Tibial nerve (tissue), 4 donors: ENCODE measurements at regions not wholly inside any gene's neighbourhood (a gene's known extent, or its start where the extent isn't known, plus 50 kb on each side); places are given as distances from the start of the nearest gene placed in this dataset.

Source experiments
- DNase-seq, 2 donors: peaks; one replicate each; pipeline ENCODE4 v3.0.0-alpha.2; 2019; ENCODE audit warnings: low spot score in 2 of 2
- H3K27ac ChIP-seq, 4 donors: fragments of 200-600 bp; sonication (generic) in 3 of 4; one replicate each; pipeline ENCODE4 v1.5.1; 2017 to 2019; ENCODE audit warnings: mild to moderate bottlenecking in 1 of 4
- H3K27me3 ChIP-seq, 2 donors: fragments of 200-600 bp; sonication (generic) in 1 of 2; one replicate each; pipeline versions ENCODE4 v1.5.1 to v1.6.0; 2017 to 2019
- H3K36me3 ChIP-seq, 3 donors: fragments of 200-600 bp; sonication (generic); one replicate each; pipeline ENCODE4 v1.5.1; 2018 to 2019
- H3K4me1 ChIP-seq, 4 donors: fragments of 200-600 bp; sonication (generic) in 3 of 4; one replicate each; pipeline ENCODE4 v1.5.1; 2017 to 2019
- H3K4me3 ChIP-seq, 4 donors: fragments of 200-600 bp; sonication (generic) in 3 of 4; one replicate each; pipeline ENCODE4 v1.5.1; 2017 to 2019; ENCODE audit warnings: mild to moderate bottlenecking in 1 of 4, moderate library complexity in 1 of 4
- H3K9me3 ChIP-seq, 4 donors: fragments of 200-600 bp; sonication (generic) in 3 of 4; one replicate each; pipeline ENCODE4 v1.5.1; 2017 to 2019
- EP300 ChIP-seq, 2 donors: sonication (generic); formaldehyde crosslinking; IDR thresholded peaks; one replicate each; pipeline ENCODE4 v1.6.1; 2017; ENCODE audit warnings: antibody characterized with exemption in 2 of 2, mild to moderate bottlenecking in 1 of 2
- POLR2A ChIP-seq, 2 donors: fragments of 450-650 bp; IDR thresholded peaks; one replicate each; pipeline ENCODE4 v1.6.1; 2017; ENCODE audit warnings: antibody characterized with exemption in 2 of 2, mild to moderate bottlenecking in 2 of 2, moderate library complexity in 2 of 2
- WGBS, 2 donors: methylation state at CpG; one replicate each; pipeline ENCODE4 v1.1.5; 2018; 5-methylcytosine and 5-hydroxymethylcytosine counted together
- TF ChIP-seq, protein P1 (sequence below), 5 experiments: fragments of 200-600 bp in 3 of 5; fragments of 450-650 bp in 2 of 5; sonication (generic) in 3 of 5; IDR thresholded peaks; one replicate each; pipeline ENCODE4 v1.5.1; 2016 to 2019; ENCODE audit warnings: antibody characterized with exemption in 5 of 5, mild to moderate bottlenecking in 3 of 5, moderate library complexity in 2 of 5

DNA sequence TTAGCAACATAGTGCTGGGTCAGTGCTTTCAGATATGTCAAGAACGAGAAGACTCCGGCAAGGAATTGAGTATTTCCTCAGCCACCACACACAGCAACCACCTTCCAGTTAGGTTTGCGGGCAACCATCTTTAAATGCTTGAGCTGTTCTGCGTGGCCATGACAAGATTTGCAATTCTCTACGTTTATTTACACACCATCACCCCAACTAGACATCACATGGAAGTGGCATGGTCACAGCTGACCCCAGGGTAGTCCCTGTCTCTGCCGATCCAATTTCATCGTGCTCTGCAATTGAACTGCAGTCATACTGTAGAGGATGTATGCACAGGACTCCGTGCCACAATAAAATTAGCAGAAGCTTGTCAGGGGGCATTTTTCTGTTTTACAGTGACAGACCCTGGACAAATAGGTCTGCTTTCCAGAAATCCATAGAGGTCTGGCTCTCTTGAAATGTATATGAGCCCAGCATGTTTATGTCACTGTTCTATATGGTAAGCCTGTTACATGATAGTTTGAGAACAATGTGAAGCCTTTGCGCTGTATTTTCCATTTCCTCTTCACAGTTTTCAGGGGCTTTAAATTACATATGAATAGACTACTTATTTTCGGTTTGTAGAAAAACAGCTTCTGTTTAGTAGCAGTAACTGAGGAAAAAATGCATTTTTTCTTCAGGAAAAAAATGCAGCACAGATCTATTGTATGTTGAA is 605.2 kb downstream of the NR4A2 start:
- Histone ChIP-seq H3K27ac (peak overlapping the region in 1 of 4 donors; percentile 23), H3K4me1 (peaks cover 0 to 11% (median 0%) of the 10 kb centered on the region in 4 donors), H3K36me3 (no peaks in the 10 kb centered on the region), H3K9me3 (no peaks in the 10 kb centered on the region), H3K4me3 (peak overlapping the region in 3 of 4 donors; percentile 1 to 25 (median 10)), H3K27me3 (no peaks in the 10 kb centered on the region)
- TF ChIP-seq POLR2A (IDR thresholded peaks at IDR 0.05) = no peak
- TF ChIP-seq, protein P1, sequence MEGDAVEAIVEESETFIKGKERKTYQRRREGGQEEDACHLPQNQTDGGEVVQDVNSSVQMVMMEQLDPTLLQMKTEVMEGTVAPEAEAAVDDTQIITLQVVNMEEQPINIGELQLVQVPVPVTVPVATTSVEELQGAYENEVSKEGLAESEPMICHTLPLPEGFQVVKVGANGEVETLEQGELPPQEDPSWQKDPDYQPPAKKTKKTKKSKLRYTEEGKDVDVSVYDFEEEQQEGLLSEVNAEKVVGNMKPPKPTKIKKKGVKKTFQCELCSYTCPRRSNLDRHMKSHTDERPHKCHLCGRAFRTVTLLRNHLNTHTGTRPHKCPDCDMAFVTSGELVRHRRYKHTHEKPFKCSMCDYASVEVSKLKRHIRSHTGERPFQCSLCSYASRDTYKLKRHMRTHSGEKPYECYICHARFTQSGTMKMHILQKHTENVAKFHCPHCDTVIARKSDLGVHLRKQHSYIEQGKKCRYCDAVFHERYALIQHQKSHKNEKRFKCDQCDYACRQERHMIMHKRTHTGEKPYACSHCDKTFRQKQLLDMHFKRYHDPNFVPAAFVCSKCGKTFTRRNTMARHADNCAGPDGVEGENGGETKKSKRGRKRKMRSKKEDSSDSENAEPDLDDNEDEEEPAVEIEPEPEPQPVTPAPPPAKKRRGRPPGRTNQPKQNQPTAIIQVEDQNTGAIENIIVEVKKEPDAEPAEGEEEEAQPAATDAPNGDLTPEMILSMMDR (IDR thresholded peaks at IDR 0.05) = no peak
- no peak for TF ChIP-seq EP300 (IDR thresholded peaks at IDR 0.05)
- WGBS, 2 donors = 23% methylated on average over 10 of the region's 10 CpGs
- no peak for DNase-seq

DNA sequence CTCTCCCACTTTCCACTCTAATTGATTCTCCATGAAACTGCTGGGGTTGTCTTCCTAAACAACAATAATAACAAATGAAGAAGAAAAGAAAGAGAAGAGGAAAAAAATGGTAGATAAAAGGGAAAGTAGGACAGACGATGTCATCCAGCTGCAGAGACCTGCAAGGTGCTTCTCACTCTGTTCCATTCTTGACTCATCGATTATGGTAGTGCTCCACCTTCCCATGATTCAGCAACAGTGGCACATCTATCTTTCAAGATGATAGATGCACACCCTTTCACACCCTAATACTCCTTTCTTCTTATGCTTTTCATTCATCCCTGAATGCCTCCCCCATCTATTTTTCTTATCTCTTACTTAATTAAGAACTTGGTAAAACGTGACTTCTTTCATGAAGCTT is 610.2 kb downstream of the NR4A2 start:
- Histone ChIP-seq H3K4me1 (no peaks in the 10 kb centered on the region), H3K36me3 (no peaks in the 10 kb centered on the region), H3K27ac (no peak overlapping the region), H3K4me3 (no peak overlapping the region), H3K9me3 (no peaks in the 10 kb centered on the region), H3K27me3 (no peaks in the 10 kb centered on the region)
- TF ChIP-seq POLR2A (IDR thresholded peaks at IDR 0.05) (no peak), EP300 (IDR thresholded peaks at IDR 0.05) (no peak)
- TF ChIP-seq, protein P1 (IDR thresholded peaks at IDR 0.05) = no peak
- WGBS, 2 donors = 88 to 89% methylated on average over 3 of the region's 3 CpGs
- DNase-seq = no peak

DNA sequence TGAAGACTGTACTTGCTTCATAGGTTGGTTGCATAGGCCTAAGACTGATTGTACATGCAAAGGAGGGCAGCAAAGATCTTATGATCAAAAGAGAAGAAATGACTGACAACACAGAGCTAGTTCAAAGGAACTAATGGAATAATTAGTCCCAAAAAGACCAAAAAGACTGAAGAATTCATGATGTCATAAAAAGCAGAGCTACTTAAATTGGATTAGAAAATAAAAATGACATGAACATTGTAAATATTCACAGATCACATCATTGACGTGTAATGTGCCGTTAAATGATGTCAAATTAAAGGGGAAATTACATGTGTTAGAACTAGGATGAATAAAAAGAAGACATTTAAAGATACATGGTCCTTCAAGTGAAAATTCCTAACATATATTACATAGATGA is 616.8 kb downstream of the NR4A2 start:
- H3K4me1 ChIP-seq = peaks cover 0 to 7% (median 0%) of the 10 kb centered on the region in 4 donors
- no peaks in the 10 kb centered on the region for H3K27me3 ChIP-seq
- H3K4me3 ChIP-seq = no peak overlapping the region
- DNase-seq = no peak
- H3K27ac ChIP-seq = no peak overlapping the region
- no peak for TF ChIP-seq EP300 (IDR thresholded peaks at IDR 0.05)
- TF ChIP-seq, protein P1 (IDR thresholded peaks at IDR 0.05) = no peak
- TF ChIP-seq POLR2A (IDR thresholded peaks at IDR 0.05) = no peak
- no peaks in the 10 kb centered on the region for H3K9me3 ChIP-seq
- no peaks in the 10 kb centered on the region for H3K36me3 ChIP-seq
- 79 to 88% methylated on average over 2 of the region's 2 CpGs for WGBS, 2 donors

DNA sequence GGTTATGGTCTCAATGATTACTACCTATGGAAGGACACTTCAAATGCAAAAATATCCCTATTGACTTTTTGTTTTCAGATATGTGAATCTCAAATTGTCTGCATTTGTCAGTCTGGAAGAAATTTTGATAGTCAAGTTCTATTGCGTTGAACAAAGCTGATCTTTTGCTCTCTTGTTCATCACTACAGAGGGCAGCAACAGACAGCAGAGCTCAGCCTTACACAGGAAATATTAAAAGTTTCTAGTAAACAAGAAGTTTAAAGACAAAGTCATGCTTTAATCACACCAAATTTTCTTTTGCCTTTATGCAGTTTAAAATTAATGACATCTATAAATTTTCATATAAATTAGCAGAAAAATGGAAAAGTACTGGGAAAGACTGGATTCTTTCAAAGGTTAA is 617.5 kb downstream of the NR4A2 start:
- TF ChIP-seq EP300 (IDR thresholded peaks at IDR 0.05) = no peak
- TF ChIP-seq POLR2A (IDR thresholded peaks at IDR 0.05) = no peak
- H3K9me3 ChIP-seq = no peaks in the 10 kb centered on the region
- no peaks in the 10 kb centered on the region for H3K36me3 ChIP-seq
- H3K27ac ChIP-seq = no peak overlapping the region
- no peaks in the 10 kb centered on the region for H3K27me3 ChIP-seq
- peaks cover 0 to 7% (median 0%) of the 10 kb centered on the region in 4 donors for H3K4me1 ChIP-seq
- H3K4me3 ChIP-seq = no peak overlapping the region
- DNase-seq = no peak
- WGBS, 2 donors = 22 to 27% methylated on average over 1 of the region's 1 CpG

DNA sequence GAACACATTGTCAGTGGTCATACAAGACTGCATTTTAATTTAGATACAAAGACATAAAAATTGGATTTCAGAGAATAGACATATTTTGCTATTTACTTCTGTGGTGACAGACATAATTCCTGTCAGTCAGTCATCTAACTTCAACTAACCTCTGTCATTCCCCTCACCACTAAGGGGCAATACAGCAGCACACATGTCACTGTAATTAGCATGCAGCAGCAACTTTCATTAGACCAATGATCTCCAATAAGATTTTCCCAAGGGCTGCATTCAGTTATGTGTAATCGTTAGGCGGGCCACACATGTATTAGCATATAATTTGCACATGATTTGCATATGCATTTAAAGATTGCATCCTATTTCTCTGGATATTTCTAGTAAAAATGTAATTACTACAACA is 624.5 kb downstream of the NR4A2 start:
- TF ChIP-seq, protein P1 (IDR thresholded peaks at IDR 0.05) = no peak
- TF ChIP-seq EP300 (IDR thresholded peaks at IDR 0.05) = no peak
- TF ChIP-seq POLR2A (IDR thresholded peaks at IDR 0.05) = no peak
- H3K4me1 ChIP-seq = no peaks in the 10 kb centered on the region
- H3K4me3 ChIP-seq = no peak overlapping the region
- no peaks in the 10 kb centered on the region for H3K9me3 ChIP-seq
- no peaks in the 10 kb centered on the region for H3K27me3 ChIP-seq
- WGBS, 2 donors = 54 to 60% methylated on average over 2 of the region's 2 CpGs
- H3K36me3 ChIP-seq = no peaks in the 10 kb centered on the region
- DNase-seq = no peak
- H3K27ac ChIP-seq = no peak overlapping the region
